HG03196 (cell line): ENCODE measurements at regions not wholly inside any gene's neighbourhood (a gene's known extent, or its start where the extent isn't known, plus 50 kb on each side); places are given as distances from the start of the nearest gene placed in this dataset.
"Not testable (repeated sequence)": the region's sequence is repeated elsewhere in the genome, so short reads cannot be mapped to it uniquely, and the experiment has no call there.

Experiments used
- ATAC-seq: cut with Tn5 transposase; IDR thresholded peaks from one replicate; pipeline ENCODE4 v1.9.1; 2021; ENCODE audit not compliant: unreplicated experiment

DNA sequence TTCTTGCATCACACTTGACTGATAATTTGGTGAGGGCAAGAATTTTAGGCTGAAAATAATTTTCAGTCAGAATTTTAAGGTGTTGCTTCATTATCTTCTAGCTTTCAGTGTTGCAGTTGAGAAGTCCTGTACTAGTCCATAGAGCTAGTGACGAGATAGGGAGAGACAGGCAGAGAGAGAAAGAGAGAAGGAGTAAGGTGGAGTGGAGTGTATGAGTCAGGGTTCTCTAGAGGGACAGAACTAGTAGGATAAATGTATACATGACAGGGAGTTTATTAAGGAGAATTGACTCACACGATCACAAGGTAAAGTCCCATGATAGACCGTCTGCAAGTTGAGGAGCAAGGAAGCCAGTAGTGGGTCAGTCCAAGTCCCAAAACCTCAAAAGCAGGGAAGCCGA is 127.2 kb downstream of the UTP18 start:
- ATAC-seq = no peak

DNA sequence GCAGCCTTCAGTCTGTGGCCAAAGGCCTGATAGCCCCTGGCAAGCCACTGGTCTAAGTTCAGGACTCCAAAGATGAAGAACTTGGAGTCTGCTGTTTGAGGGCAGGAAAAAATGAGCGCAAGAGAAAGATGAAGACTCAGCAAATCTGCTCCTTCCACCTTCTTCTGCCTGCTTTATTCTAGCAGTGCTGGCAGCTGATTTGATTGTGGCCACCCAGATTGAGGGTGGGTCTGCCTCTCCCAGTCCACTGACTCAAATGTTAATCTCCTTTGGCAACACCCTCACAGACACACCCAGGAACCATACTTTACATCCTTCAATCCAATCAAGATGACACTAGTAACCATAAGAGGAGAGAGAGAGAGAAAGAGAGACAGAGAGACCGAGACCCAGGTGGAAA is 127.6 kb downstream of the UTP18 start:
- no peak for ATAC-seq

- no peak for ATAC-seq
These were observed 129.5 kb downstream of the UTP18 start for GRCh38 chr17:51389875-51390274.

GRCh38 chr17:51391982-51392654 is 131.8 kb downstream of the UTP18 start:
- no peak for ATAC-seq

- no peak for ATAC-seq
These were observed 135.3 kb downstream of the UTP18 start for GRCh38 chr17:51395621-51396020.

- no peak for ATAC-seq
These were observed 137.2 kb downstream of the UTP18 start for GRCh38 chr17:51397361-51398127.

DNA sequence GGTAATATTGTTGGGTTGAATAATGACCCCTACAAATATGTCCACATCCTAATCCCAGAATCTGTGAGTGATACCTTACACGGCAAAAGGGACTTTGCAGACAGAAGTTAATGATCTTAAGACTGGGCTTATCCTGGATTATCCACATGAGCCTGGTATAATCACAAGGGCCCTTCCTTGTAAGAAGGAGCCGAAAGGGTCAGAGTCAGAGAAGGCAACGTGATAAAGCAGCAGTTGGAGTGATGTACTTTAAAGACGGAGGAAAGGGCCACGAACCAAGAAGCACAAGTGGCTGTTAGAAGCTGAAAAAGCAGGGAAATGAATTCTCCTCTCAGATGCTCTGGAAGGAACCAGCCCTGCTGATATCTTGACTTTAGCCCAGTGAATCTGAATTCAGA is 137.8 kb downstream of the UTP18 start:
- ATAC-seq = no peak

- ATAC-seq = no peak
These were observed 138.3 kb downstream of the UTP18 start for GRCh38 chr17:51398687-51399086.

- ATAC-seq = no peak
These were observed 140.9 kb downstream of the UTP18 start for GRCh38 chr17:51401279-51401678.

- ATAC-seq = no peak
These were observed 142.6 kb downstream of the UTP18 start for GRCh38 chr17:51402899-51403298.

DNA sequence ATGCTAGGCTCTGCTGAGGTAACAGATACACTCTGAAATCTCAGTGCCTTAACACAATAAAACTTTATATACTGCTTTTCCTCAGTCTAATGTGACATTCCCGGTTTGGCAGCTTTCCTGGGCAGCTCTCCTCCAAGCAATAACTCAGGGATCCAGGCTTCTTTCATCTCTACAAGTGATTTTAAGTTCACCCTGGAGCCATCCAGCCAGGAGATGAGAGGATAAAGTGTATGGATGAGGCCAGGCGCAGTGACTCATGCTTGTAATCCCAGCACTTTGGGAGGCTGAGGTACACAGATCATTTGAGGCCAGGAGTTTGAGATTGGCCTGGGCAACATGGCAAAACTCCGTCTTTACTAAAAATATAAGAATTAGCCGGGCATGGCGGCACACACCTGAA is 147.2 kb downstream of the UTP18 start:
- ATAC-seq = no peak

DNA sequence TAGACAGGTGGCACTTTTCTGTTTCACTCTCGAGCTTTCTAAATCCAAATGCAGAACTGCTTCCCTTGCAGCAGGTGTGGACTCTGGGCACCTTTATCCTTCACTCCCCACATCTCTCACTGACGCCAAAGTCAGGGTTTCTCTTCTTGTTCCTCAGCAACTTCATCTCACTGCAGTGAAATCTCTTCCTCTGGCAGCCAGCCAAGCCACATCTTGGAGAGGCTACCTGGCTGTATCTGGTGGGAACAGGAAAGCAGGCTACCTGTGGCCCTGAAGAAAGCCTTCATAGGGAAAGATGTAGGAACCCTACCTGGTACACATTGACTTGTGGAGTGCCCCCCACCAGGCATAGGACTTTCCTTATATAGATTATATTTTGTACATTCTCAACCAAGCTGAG is 159.1 kb downstream of the UTP18 start:
- ATAC-seq = no peak

DNA sequence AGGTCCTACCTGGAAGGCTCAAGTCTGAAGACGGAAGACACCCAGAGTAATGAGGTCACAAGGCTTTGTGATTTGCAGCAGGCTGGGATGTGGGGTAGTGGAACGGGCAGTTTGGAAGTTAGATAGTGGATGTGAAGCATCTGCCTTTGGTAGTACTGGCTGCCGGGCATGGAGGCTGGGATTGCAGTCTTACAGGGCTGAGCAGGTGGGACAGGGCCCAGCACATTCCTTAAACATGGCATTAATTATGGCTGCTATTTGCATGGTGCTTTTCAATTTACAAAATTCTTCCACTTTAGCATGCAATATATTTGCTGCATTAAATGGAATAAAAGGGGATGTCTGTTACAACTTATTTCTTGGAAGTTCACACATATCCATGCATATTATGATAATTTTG is 161.2 kb downstream of the UTP18 start:
- no peak for ATAC-seq

GRCh38 chr17:51422634-51423033 is 162.3 kb downstream of the UTP18 start:
- no peak for ATAC-seq

- no peak for ATAC-seq
These were observed 163.2 kb downstream of the UTP18 start for GRCh38 chr17:51423421-51424160.

DNA sequence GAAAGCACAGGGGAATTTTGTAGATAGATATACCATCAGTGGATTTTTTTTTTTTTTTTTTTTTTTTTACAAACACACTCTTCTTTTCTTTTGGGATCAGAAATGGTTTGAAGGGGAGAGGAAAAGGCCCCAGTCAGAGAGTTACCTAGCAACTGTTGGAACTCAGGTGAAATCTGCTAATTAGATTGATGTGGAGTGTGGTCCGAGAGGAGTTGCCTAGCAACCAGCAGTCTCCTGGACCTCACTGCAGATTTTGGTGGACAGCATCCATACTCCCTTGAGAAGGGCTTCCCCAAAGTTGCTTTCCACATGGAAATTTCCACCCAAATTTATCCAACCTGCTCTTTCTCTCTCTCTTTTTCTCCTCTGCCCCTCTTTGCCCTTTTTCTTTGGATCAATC is 165.4 kb downstream of the UTP18 start:
- ATAC-seq = no peak

DNA sequence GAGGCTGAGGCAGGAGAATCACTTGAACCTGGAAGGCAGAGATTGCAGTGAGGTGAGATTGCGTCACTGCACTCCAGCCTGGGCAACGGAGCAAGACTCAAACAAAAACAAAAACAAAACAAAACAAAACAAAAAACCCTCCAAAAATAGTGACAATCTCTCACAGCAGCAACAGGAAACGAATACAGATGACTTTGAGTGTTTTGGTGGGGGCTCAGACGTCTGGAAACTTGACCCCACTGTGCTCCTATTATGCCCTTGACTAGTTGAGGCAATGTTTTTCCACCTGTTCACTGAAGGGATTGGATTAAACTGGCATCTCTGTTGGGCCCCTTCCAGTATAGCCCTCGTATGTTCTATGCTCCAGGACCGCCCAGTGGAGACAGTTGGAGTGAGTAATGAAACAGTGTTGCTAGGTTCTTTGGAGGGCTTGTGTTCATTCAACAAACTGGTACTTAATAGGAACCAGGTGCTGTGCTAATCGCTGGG is 167.0 kb downstream of the UTP18 start:
- ATAC-seq = no peak

GRCh38 chr17:51427856-51428255 is 167.5 kb downstream of the UTP18 start:
- ATAC-seq = peak; percentile 82

DNA sequence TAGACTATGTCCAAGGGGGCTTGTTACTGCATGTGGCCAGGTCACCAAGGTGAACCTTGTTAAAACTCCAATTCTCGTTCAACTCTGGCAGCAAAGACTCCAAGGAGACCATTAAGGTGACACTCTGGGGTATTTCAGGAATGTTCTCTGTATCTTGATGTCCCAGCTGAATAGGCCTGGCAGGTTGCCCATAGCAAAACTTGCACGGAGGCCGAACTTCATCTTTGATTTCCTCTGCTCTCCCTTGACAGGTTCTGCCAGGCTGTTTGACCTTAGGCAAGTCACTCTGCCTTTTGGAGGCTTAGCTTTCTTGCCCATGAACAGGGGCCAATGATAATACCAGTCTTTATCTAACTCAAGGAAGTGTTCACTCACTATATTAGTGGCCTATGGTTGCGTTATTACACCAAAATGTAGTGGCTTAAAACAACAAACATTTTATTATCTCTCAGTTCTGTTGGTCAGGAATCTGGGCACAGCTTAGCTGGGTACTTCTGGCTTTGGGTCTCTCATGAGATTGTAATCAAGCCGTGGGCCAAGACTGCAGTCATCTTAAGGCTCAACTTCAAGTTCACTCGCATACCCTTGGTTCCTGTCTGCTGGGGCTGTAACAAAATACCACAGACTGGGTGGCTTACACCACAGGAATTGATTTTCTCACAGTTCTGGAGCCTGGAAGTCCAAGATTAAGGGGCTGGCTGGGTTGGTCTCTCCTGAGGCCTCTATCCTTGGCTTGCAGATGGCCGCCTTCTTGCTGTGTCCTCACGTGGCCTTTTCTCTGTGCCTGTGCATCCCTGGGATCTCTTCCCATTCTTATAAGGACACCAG is 168.5 kb downstream of the UTP18 start:
- no peak for ATAC-seq

GRCh38 chr17:51429938-51430337 is 169.6 kb downstream of the UTP18 start:
- ATAC-seq = not testable (repeated sequence)

- ATAC-seq = no peak
These were observed 170.2 kb downstream of the UTP18 start for GRCh38 chr17:51430591-51430990.
